ENCODE measurements at regions not wholly inside any gene's neighbourhood (a gene's known extent, or its start where the extent isn't known, plus 50 kb on each side); places are given as distances from the start of the nearest gene placed in this dataset.

DNA sequence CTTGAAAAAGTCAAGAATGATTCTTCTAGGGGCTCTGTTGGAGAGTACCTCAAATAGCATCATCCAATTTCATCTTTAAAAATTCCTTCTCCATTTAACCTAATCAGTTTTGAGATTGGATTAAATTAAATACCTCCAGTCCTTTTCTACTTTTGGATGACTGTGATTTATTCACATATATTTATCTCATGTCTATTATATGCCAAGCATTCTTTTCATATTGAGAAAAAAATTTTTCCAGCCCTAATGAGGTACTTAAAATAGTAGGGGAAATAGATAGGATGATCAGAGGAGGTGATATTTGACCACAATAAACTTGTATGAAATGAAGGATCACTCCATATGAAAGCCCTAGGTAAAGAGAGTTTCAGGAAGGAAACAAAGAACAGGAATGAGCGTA lies 250.1 kb downstream of the MAT2B start (continued):
- TF ChIP-seq ZNF20 (CRISPR knock-in tag; IDR thresholded peaks at IDR 0.05) = no peak
- TF ChIP-seq GFI1 (CRISPR knock-in tag; IDR thresholded peaks at IDR 0.05; ENCODE audit: borderline replicate concordance) = no peak
- no peak for TF ChIP-seq ISL2 (CRISPR knock-in tag; IDR thresholded peaks at IDR 0.05)
- no peak for TF ChIP-seq ZNF335 (CRISPR knock-in tag; IDR thresholded peaks at IDR 0.05)

- Histone ChIP-seq H3K36me3 (replicated peaks in 1 of 2; ENCODE audit: control insufficient read depth in 1 of 2, insufficient read depth in 2 of 2, low read length in 2 of 2) (no peaks in the 10 kb centered on the region), H3K9me3 (ENCODE audit: low read length) (no peaks in the 10 kb centered on the region), H3K4me2 (ENCODE audit: low read depth, low read length) (no peak overlapping the region), H4K20me1 (ENCODE audit: insufficient read depth, low read length) (no peaks in the 10 kb centered on the region), H3K79me2 (ENCODE audit: insufficient read depth, low read length) (no peaks in the 10 kb centered on the region), H3K27ac (ENCODE audit: extremely low read length, insufficient read depth, low read length) (no peak overlapping the region), H3K9ac (ENCODE audit: insufficient read depth, low read depth, low read length) (no peak overlapping the region), H3K4me1 (ENCODE audit: insufficient read depth, low read length) (no peaks in the 10 kb centered on the region), H3K4me3 (replicated peaks in 1 of 3; ENCODE audit: insufficient read depth in 1 of 3, low read depth in 2 of 3, low read length in 3 of 3) (no peak overlapping the region), H2AFZ (ENCODE audit: low read length) (no peak overlapping the region), H3K27me3 (ENCODE audit: control insufficient read depth in 1 of 2, insufficient read depth in 2 of 2, low read length in 2 of 2) (no peaks in the 10 kb centered on the region)
- TF ChIP-seq KLF6 (CRISPR knock-in tag; IDR thresholded peaks at IDR 0.05) = no peak
- no peak for TF ChIP-seq RAD51 (IDR thresholded peaks at IDR 0.05; ENCODE audit: borderline replicate concordance)
- TF ChIP-seq CREB1 (IDR thresholded peaks at IDR 0.05) = no peak
- no peak for TF ChIP-seq CREB1 (CRISPR knock-in tag; IDR thresholded peaks at IDR 0.05)
- TF ChIP-seq BCL6 (CRISPR knock-in tag; IDR thresholded peaks at IDR 0.05) = no peak
- TF ChIP-seq CAMTA2 (CRISPR knock-in tag; IDR thresholded peaks at IDR 0.05; ENCODE audit: borderline replicate concordance) = no peak
- TF ChIP-seq REPIN1 (CRISPR knock-in tag; IDR thresholded peaks at IDR 0.05; ENCODE audit: borderline replicate concordance, low read depth) = no peak
- no peak for TF ChIP-seq THAP11 (CRISPR knock-in tag; IDR thresholded peaks at IDR 0.05)
- no peak for TF ChIP-seq ZZZ3 (CRISPR knock-in tag; IDR thresholded peaks at IDR 0.05; ENCODE audit: borderline replicate concordance)
- no peak for TF ChIP-seq CENPT (CRISPR knock-in tag; IDR thresholded peaks at IDR 0.05; ENCODE audit: low read depth)
- no peak for TF ChIP-seq ZFP36L1 (CRISPR knock-in tag; IDR thresholded peaks at IDR 0.05)
- TF ChIP-seq ZNF337 (CRISPR knock-in tag; IDR thresholded peaks at IDR 0.05; ENCODE audit: borderline replicate concordance, low read depth) = no peak
- TF ChIP-seq, protein P1, sequence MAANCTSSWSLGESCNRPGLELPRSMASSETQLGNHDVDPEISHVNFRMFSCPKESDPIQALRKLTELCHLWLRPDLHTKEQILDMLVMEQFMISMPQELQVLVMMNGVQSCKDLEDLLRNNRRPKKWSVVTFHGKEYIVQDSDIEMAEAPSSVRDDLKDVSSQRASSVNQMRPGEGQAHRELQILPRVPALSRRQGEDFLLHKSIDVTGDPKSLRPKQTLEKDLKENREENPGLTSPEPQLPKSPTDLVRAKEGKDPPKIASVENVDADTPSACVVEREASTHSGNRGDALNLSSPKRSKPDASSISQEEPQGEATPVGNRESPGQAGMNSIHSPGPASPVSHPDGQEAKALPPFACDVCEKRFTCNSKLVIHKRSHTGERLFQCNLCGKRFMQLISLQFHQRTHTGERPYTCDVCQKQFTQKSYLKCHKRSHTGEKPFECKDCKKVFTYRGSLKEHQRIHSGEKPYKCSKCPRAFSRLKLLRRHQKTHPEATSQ (CRISPR knock-in tag; IDR thresholded peaks at IDR 0.05; ENCODE audit: borderline replicate concordance) = no peak
- TF ChIP-seq, protein P2, sequence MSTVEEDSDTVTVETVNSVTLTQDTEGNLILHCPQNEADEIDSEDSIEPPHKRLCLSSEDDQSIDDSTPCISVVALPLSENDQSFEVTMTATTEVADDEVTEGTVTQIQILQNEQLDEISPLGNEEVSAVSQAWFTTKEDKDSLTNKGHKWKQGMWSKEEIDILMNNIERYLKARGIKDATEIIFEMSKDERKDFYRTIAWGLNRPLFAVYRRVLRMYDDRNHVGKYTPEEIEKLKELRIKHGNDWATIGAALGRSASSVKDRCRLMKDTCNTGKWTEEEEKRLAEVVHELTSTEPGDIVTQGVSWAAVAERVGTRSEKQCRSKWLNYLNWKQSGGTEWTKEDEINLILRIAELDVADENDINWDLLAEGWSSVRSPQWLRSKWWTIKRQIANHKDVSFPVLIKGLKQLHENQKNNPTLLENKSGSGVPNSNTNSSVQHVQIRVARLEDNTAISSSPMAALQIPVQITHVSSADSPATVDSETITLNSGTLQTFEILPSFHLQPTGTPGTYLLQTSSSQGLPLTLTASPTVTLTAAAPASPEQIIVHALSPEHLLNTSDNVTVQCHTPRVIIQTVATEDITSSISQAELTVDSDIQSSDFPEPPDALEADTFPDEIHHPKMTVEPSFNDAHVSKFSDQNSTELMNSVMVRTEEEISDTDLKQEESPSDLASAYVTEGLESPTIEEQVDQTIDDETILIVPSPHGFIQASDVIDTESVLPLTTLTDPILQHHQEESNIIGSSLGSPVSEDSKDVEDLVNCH (CRISPR knock-in tag; IDR thresholded peaks at IDR 0.05) = no peak
- no peak for TF ChIP-seq ATAD3A (CRISPR knock-in tag; IDR thresholded peaks at IDR 0.05)
- no peak for TF ChIP-seq SOX6 (IDR thresholded peaks at IDR 0.05)
- TF ChIP-seq SOX6 (CRISPR knock-in tag; IDR thresholded peaks at IDR 0.05) = no peak
- no peak for TF ChIP-seq CBX1 (IDR thresholded peaks at IDR 0.05; ENCODE audit: low read depth)
- no peak for TF ChIP-seq THAP8 (CRISPR knock-in tag; IDR thresholded peaks at IDR 0.05; ENCODE audit: borderline replicate concordance)
- ChIA-PET CTCF (ENCODE audit: low intra/inter-chr PET ratio, low total read pairs) (no interaction called here), POLR2A (no interaction called here)
- DNase-seq (ENCODE audit: low spot score) (no peak), ATAC-seq (no peak), FAIRE-seq (no peak)
- 4% methylated on average over 2 of the region's 2 CpGs for WGBS (ENCODE audit: low lambda C conversion rate)
- intact Hi-C loops (cut with micrococcal nuclease; ENCODE audit: unreplicated experiment) = no loop called here
- BruUV-seq (replicated peaks) = no TSS peak
- in situ Hi-C loops (cut with HindIII; ENCODE audit: extremely low pct_ligation_motif_present, low pct_unique_long_range_greater_than_20kb) = no loop called here
These were observed 250.8 kb downstream of the MAT2B start for GRCh38 chr5:163756170-163756569.
